ENCODE measurements at regions not wholly inside any gene's neighbourhood (a gene's known extent, or its start where the extent isn't known, plus 50 kb on each side); places are given as distances from the start of the nearest gene placed in this dataset.

DNA sequence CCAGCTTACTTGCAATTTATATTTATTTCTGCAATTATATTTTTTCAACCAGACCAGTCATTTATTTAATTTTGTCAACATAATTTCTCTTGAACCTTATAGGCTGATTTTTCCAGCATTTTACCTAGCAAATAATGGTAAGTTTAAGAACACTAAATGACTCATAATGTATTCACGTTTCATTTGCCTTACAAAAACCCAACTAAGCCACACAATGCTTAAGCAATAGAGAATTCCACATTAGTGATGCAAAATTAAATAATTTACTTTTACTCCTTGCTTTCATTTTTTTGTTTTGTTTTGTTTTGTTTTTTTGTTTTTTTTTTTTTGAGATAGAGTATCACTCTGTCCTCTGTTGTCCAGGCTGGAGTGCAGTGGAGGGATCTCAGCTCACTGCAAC lies 110.4 kb upstream of the VRK2 start:
- TF ChIP-seq, protein P1, sequence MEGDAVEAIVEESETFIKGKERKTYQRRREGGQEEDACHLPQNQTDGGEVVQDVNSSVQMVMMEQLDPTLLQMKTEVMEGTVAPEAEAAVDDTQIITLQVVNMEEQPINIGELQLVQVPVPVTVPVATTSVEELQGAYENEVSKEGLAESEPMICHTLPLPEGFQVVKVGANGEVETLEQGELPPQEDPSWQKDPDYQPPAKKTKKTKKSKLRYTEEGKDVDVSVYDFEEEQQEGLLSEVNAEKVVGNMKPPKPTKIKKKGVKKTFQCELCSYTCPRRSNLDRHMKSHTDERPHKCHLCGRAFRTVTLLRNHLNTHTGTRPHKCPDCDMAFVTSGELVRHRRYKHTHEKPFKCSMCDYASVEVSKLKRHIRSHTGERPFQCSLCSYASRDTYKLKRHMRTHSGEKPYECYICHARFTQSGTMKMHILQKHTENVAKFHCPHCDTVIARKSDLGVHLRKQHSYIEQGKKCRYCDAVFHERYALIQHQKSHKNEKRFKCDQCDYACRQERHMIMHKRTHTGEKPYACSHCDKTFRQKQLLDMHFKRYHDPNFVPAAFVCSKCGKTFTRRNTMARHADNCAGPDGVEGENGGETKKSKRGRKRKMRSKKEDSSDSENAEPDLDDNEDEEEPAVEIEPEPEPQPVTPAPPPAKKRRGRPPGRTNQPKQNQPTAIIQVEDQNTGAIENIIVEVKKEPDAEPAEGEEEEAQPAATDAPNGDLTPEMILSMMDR (IDR thresholded peaks at IDR 0.05; ENCODE audit: poor library complexity) = no peak
- no peak for TF ChIP-seq EZH2 (IDR thresholded peaks at IDR 0.05; ENCODE audit: borderline replicate concordance)
- no peak for TF ChIP-seq EZH2phosphoT487 (IDR thresholded peaks at IDR 0.05; ENCODE audit: low read depth, severe bottlenecking, unreplicated experiment)

Data from hepatocyte (in vitro differentiated cells).